GM18505 (cell line): ENCODE measurements at regions not wholly inside any gene's neighbourhood (a gene's known extent, or its start where the extent isn't known, plus 50 kb on each side); places are given as distances from the start of the nearest gene placed in this dataset.

ENCODE experiments used
- ATAC-seq: cut with Tn5 transposase; IDR thresholded peaks from one replicate; pipeline ENCODE4 v1.9.1; 2021; ENCODE audit not compliant: unreplicated experiment
- POLR2A ChIP-seq: IDR thresholded peaks from 4 replicates; pipeline ENCODE4 v1.6.1; 2011; ENCODE audit warnings: borderline replicate concordance; ENCODE audit not compliant: insufficient read depth, insufficient read length; ENCODE audit errors: extremely low read depth

- ATAC-seq: no peak
Observed at GRCh38 chr19:31974290-31974689, 371.1 kb upstream of the ZNF507 start.

GRCh38 chr19:31974941-31975340, 370.5 kb upstream of the ZNF507 start:
- TF ChIP-seq POLR2A: no peak
- no peak for ATAC-seq

More at GRCh38 chr19:31974290-31974689, 371.1 kb upstream of the ZNF507 start:
- no peak for TF ChIP-seq POLR2A

GRCh38 chr19:31975461-31975860, 369.9 kb upstream of the ZNF507 start:
- ATAC-seq: no peak
- no peak for TF ChIP-seq POLR2A

- no peak for TF ChIP-seq POLR2A
- no peak for ATAC-seq
Observed at GRCh38 chr19:31976775-31977536, 368.5 kb upstream of the ZNF507 start.

GRCh38 chr19:31979362-31979761, 366.0 kb upstream of the ZNF507 start:
- no peak for TF ChIP-seq POLR2A
- no peak for ATAC-seq

GRCh38 chr19:31979949-31980670, 365.3 kb upstream of the ZNF507 start:
- no peak for ATAC-seq
- no peak for TF ChIP-seq POLR2A

GRCh38 chr19:31980796-31981195, 364.6 kb upstream of the ZNF507 start:
- ATAC-seq: no peak
- TF ChIP-seq POLR2A: no peak

GRCh38 chr19:31981545-31981944, 363.9 kb upstream of the ZNF507 start:
- no peak for TF ChIP-seq POLR2A
- ATAC-seq: no peak

- no peak for ATAC-seq
- TF ChIP-seq POLR2A: no peak
Observed at GRCh38 chr19:31983647-31984046, 361.8 kb upstream of the ZNF507 start.

- no peak for ATAC-seq
- TF ChIP-seq POLR2A: no peak
Observed at GRCh38 chr19:31985001-31985605, 360.3 kb upstream of the ZNF507 start.

GRCh38 chr19:31986951-31987350, 358.5 kb upstream of the ZNF507 start:
- no peak for ATAC-seq
- no peak for TF ChIP-seq POLR2A

GRCh38 chr19:31988256-31988655, 357.2 kb upstream of the ZNF507 start:
- TF ChIP-seq POLR2A: no peak
- no peak for ATAC-seq

- TF ChIP-seq POLR2A: no peak
- ATAC-seq: no peak
Observed at GRCh38 chr19:31991984-31992655, 353.3 kb upstream of the ZNF507 start.
